GM18505 (cell line): ENCODE measurements at regions not wholly inside any gene's neighbourhood (a gene's known extent, or its start where the extent isn't known, plus 50 kb on each side); places are given as distances from the start of the nearest gene placed in this dataset.
"Not testable (repeated sequence)": the region's sequence is repeated elsewhere in the genome, so short reads cannot be mapped to it uniquely, and the experiment has no call there.

ENCODE experiments used
- ATAC-seq: cut with Tn5 transposase; IDR thresholded peaks from one replicate; pipeline ENCODE4 v1.9.1; 2021; ENCODE audit not compliant: unreplicated experiment
- POLR2A ChIP-seq: IDR thresholded peaks from 4 replicates; pipeline ENCODE4 v1.6.1; 2011; ENCODE audit warnings: borderline replicate concordance; ENCODE audit not compliant: insufficient read depth, insufficient read length; ENCODE audit errors: extremely low read depth

- TF ChIP-seq POLR2A = no peak
- ATAC-seq = no peak
Measured at GRCh38 chr3:150341891-150342290, 66.2 kb upstream of the TSC22D2 start.

- not testable (repeated sequence) for ATAC-seq
Measured at GRCh38 chr3:150336363-150336762, 71.7 kb upstream of the TSC22D2 start.

GRCh38 chr3:150335631-150336030 lies 72.5 kb upstream of the TSC22D2 start:
- no peak for TF ChIP-seq POLR2A
- ATAC-seq = no peak

GRCh38 chr3:150334974-150335373 lies 73.1 kb upstream of the TSC22D2 start:
- TF ChIP-seq POLR2A = no peak
- ATAC-seq = no peak

- TF ChIP-seq POLR2A = no peak
- ATAC-seq = no peak
Measured at GRCh38 chr3:150333477-150333876, 74.6 kb upstream of the TSC22D2 start.

- no peak for TF ChIP-seq POLR2A
- ATAC-seq = no peak
Measured at GRCh38 chr3:150331978-150332568, 76.0 kb upstream of the TSC22D2 start.

GRCh38 chr3:150330872-150331271 lies 77.2 kb upstream of the TSC22D2 start:
- TF ChIP-seq POLR2A = no peak
- ATAC-seq = no peak

- no peak for TF ChIP-seq POLR2A
Measured at GRCh38 chr3:150330174-150330573, 77.9 kb upstream of the TSC22D2 start.

GRCh38 chr3:150329408-150329807 lies 78.7 kb upstream of the TSC22D2 start:
- TF ChIP-seq POLR2A = no peak
- ATAC-seq = no peak

More at GRCh38 chr3:150330174-150330573, 77.9 kb upstream of the TSC22D2 start:
- ATAC-seq = no peak

- TF ChIP-seq POLR2A = no peak
- ATAC-seq = no peak
Measured at GRCh38 chr3:150328654-150329040, 79.5 kb upstream of the TSC22D2 start.

GRCh38 chr3:150327678-150328653 lies 80.1 kb upstream of the TSC22D2 start:
- no peak for ATAC-seq
- no peak for TF ChIP-seq POLR2A

- ATAC-seq = no peak
Measured at GRCh38 chr3:150324788-150325187, 83.3 kb upstream of the TSC22D2 start.

GRCh38 chr3:150324245-150324644 lies 83.9 kb upstream of the TSC22D2 start:
- TF ChIP-seq POLR2A = no peak

More at GRCh38 chr3:150324788-150325187, 83.3 kb upstream of the TSC22D2 start:
- no peak for TF ChIP-seq POLR2A

GRCh38 chr3:150323770-150324169 lies 84.3 kb upstream of the TSC22D2 start:
- no peak for TF ChIP-seq POLR2A
- no peak for ATAC-seq

More at GRCh38 chr3:150324245-150324644, 83.9 kb upstream of the TSC22D2 start:
- no peak for ATAC-seq

- ATAC-seq = not testable (repeated sequence)
Measured at GRCh38 chr3:150323091-150323490, 85.0 kb upstream of the TSC22D2 start.

- ATAC-seq = not testable (repeated sequence)
Measured at GRCh38 chr3:150320971-150321370, 87.1 kb upstream of the TSC22D2 start.
